WTC11 (cell line): ENCODE measurements at regions not wholly inside any gene's neighbourhood (a gene's known extent, or its start where the extent isn't known, plus 50 kb on each side); places are given as distances from the start of the nearest gene placed in this dataset.
A peak's percentile ranks its signal among the peaks of the same experiment; 100 is the strongest.
"Not testable (repeated sequence)": the region's sequence is repeated elsewhere in the genome, so short reads cannot be mapped to it uniquely, and the experiment has no call there.

Source experiments
- ATAC-seq: fragments of 200-7000 bp; cut with Tn5 transposase; 2 replicates; pipeline ENCODE4 v1.10.0; 2021; ENCODE audit warnings: mild to moderate bottlenecking, moderate library complexity
- CTCF ChIA-PET: fragments of 300-600 bp; sonication (Branson Sonifier 250); formaldehyde crosslinking; loops from one replicate; lab custom pipeline; 2021; ENCODE audit warnings: antibody characterized with exemption; lab: Charles Lee
- POLR2A ChIA-PET: fragments of 350-600 bp; sonication (Branson Sonifier 250); formaldehyde crosslinking; loops from one replicate; lab custom pipeline; 2021; ENCODE audit warnings: antibody characterized with exemption; lab: Charles Lee
- DNase-seq: peaks from one replicate; pipeline ENCODE4 v3.0.0; 2021; ENCODE audit warnings: low spot score
- H3K27ac Mint-ChIP-seq: 2 replicates; pipeline ENCODE4 v1.8.0; 2021; ENCODE audit warnings: mixed read lengths
- H3K27me3 Mint-ChIP-seq: 2 replicates; pipeline ENCODE4 v1.8.0; 2021; ENCODE audit warnings: low read depth, mild to moderate bottlenecking, moderate library complexity, mixed read lengths
- H3K36me3 Mint-ChIP-seq: 2 replicates; pipeline ENCODE4 v1.8.0; 2021; ENCODE audit warnings: mixed read lengths
- H3K4me1 Mint-ChIP-seq: 2 replicates; pipeline ENCODE4 v1.8.0; 2022; ENCODE audit warnings: mixed read lengths
- H3K4me3 Mint-ChIP-seq: 2 replicates; pipeline ENCODE4 v1.8.0; 2021; ENCODE audit warnings: mild to moderate bottlenecking, moderate library complexity, mixed read lengths
- H3K9me3 Mint-ChIP-seq: 2 replicates; pipeline ENCODE4 v1.8.0; 2021; ENCODE audit warnings: mixed read lengths
- CBFB ChIP-seq: sonication (generic); formaldehyde crosslinking; IDR thresholded peaks from 2 replicates; pipeline ENCODE4 v1.8.1; 2022; ENCODE audit warnings: mild to moderate bottlenecking, low read depth, missing genetic modification reagents
- CREB1 ChIP-seq: sonication (generic); formaldehyde crosslinking; IDR thresholded peaks from 2 replicates; pipeline ENCODE4 v1.8.0; 2023; ENCODE audit warnings: mild to moderate bottlenecking, missing genetic modification reagents
- IRF1 ChIP-seq: sonication (generic); formaldehyde crosslinking; IDR thresholded peaks from 2 replicates; pipeline ENCODE4 v1.8.0; 2023; ENCODE audit warnings: missing genetic modification reagents
- MXD4 ChIP-seq: fragments of 250-450 bp; sonication (Bioruptor Pico); IDR thresholded peaks from 2 replicates; pipeline ENCODE4 v1.8.0; 2021; ENCODE audit warnings: mild to moderate bottlenecking, moderate library complexity, borderline replicate concordance
- NFATC4 ChIP-seq: fragments of 250-450 bp; sonication (Bioruptor Pico); IDR thresholded peaks from 2 replicates; pipeline ENCODE4 v1.9.0; 2021; ENCODE audit warnings: mild to moderate bottlenecking
- NFYB ChIP-seq: sonication (generic); formaldehyde crosslinking; conservative IDR thresholded peaks from 2 replicates; pipeline ENCODE4 v1.8.0; 2022; ENCODE audit warnings: low read depth, missing genetic modification reagents
- NR3C1 ChIP-seq: sonication (generic); formaldehyde crosslinking; conservative IDR thresholded peaks from 2 replicates; pipeline ENCODE4 v1.8.1; 2023; ENCODE audit warnings: low read depth, mild to moderate bottlenecking, missing genetic modification reagents
- SP1 ChIP-seq: sonication (generic); formaldehyde crosslinking; conservative IDR thresholded peaks from 2 replicates; pipeline ENCODE4 v1.8.1; 2022; ENCODE audit warnings: missing genetic modification reagents
- TEAD1 ChIP-seq: sonication (generic); formaldehyde crosslinking; IDR thresholded peaks from 2 replicates; pipeline ENCODE4 v1.8.0; 2022; ENCODE audit warnings: mild to moderate bottlenecking, missing genetic modification reagents
- ZMAT4 ChIP-seq: fragments of 250-450 bp; sonication (Bioruptor Pico); IDR thresholded peaks from 2 replicates; pipeline ENCODE4 v1.9.0; 2021; ENCODE audit warnings: mild to moderate bottlenecking
- ZNF423 ChIP-seq: fragments of 250-450 bp; sonication (Bioruptor Pico); IDR thresholded peaks from 2 replicates; pipeline ENCODE4 v2.1.2; 2022; ENCODE audit warnings: mild to moderate bottlenecking, moderate library complexity
- TF ChIP-seq, protein P1 (sequence below): sonication (generic); formaldehyde crosslinking; IDR thresholded peaks from 2 replicates; pipeline ENCODE4 v1.8.1; 2023; ENCODE audit warnings: mild to moderate bottlenecking, missing genetic modification reagents, borderline replicate concordance
- TF ChIP-seq, protein P2 (sequence below): fragments of 200-600 bp; IDR thresholded peaks from 2 replicates; pipeline ENCODE4 v1.8.0; 2022; ENCODE audit warnings: antibody characterized with exemption
- TF ChIP-seq, protein P3 (sequence below): sonication (generic); formaldehyde crosslinking; IDR thresholded peaks from 2 replicates; pipeline ENCODE4 v1.8.1; 2023; ENCODE audit warnings: mild to moderate bottlenecking, missing genetic modification reagents

DNA sequence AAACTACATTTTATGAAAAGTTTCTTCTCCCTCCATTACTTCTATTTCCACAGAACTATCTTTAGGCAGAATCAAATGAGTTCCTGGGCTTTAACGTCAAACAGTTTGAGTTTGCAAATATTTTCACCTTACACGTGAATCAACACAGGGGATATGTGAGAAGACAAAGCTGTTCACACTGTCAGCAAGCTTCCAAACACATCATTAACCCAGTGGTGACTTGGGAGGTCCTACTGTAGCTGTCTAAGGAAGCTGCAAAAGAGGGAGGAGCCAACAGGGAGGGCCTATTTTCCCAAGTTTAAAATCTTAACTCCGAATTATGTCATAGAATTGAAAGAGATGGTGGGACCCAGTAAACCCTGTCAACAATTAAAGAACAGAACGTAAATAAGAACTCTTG, 337.8 kb upstream of the DNAJC19 start:
- ATAC-seq (peak; percentile 76), DNase-seq (no peak)
- Mint-ChIP-seq H3K27ac (no peak overlapping the region), H3K4me1 (peaks cover 20% of the 10 kb centered on the region), H3K36me3 (no peaks in the 10 kb centered on the region; the same call in 1 of the 2 replicates), H3K4me3 (no peak overlapping the region), H3K27me3 (no peaks in the 10 kb centered on the region), H3K9me3 (peaks cover 3% of the 10 kb centered on the region)
- ChIA-PET POLR2A (interaction anchor here (0.6 kb wide), 1 partner anchor 281 kb away, joined by 3 read pairs; no protein-coding TSS in a partner anchor), CTCF (interaction anchor here (0.8 to 2.4 kb wide), 16 partner anchors 10 to 1294 kb away, joined by 3 to 26 read pairs (median 4); no protein-coding TSS in a partner anchor)
- TF ChIP-seq TEAD1 (CRISPR knock-in tag) (no peak), MXD4 (CRISPR knock-in tag) (no peak), NFYB (CRISPR knock-in tag) (no peak), CREB1 (no peak)
- TF ChIP-seq, protein P1, sequence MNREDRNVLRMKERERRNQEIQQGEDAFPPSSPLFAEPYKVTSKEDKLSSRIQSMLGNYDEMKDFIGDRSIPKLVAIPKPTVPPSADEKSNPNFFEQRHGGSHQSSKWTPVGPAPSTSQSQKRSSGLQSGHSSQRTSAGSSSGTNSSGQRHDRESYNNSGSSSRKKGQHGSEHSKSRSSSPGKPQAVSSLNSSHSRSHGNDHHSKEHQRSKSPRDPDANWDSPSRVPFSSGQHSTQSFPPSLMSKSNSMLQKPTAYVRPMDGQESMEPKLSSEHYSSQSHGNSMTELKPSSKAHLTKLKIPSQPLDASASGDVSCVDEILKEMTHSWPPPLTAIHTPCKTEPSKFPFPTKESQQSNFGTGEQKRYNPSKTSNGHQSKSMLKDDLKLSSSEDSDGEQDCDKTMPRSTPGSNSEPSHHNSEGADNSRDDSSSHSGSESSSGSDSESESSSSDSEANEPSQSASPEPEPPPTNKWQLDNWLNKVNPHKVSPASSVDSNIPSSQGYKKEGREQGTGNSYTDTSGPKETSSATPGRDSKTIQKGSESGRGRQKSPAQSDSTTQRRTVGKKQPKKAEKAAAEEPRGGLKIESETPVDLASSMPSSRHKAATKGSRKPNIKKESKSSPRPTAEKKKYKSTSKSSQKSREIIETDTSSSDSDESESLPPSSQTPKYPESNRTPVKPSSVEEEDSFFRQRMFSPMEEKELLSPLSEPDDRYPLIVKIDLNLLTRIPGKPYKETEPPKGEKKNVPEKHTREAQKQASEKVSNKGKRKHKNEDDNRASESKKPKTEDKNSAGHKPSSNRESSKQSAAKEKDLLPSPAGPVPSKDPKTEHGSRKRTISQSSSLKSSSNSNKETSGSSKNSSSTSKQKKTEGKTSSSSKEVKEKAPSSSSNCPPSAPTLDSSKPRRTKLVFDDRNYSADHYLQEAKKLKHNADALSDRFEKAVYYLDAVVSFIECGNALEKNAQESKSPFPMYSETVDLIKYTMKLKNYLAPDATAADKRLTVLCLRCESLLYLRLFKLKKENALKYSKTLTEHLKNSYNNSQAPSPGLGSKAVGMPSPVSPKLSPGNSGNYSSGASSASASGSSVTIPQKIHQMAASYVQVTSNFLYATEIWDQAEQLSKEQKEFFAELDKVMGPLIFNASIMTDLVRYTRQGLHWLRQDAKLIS (CRISPR knock-in tag) = no peak

- H3K4me3 Mint-ChIP-seq = no peak overlapping the region
- peaks cover 20% of the 10 kb centered on the region for H3K4me1 Mint-ChIP-seq
- peaks cover 2% of the 10 kb centered on the region; the same call in 1 of the 2 replicates for H3K36me3 Mint-ChIP-seq
- peaks cover 9% of the 10 kb centered on the region for H3K9me3 Mint-ChIP-seq
- H3K27me3 Mint-ChIP-seq = no peaks in the 10 kb centered on the region
- CTCF ChIA-PET = interaction anchor here (0.8 to 2.4 kb wide), 17 partner anchors 9 to 1294 kb away, joined by 3 to 26 read pairs (median 3); no protein-coding TSS in a partner anchor
- ATAC-seq (peak; percentile 55; the same call in 1 of the 2 replicates), DNase-seq (no peak)
- no peak overlapping the region for H3K27ac Mint-ChIP-seq
- TF ChIP-seq, protein P2, sequence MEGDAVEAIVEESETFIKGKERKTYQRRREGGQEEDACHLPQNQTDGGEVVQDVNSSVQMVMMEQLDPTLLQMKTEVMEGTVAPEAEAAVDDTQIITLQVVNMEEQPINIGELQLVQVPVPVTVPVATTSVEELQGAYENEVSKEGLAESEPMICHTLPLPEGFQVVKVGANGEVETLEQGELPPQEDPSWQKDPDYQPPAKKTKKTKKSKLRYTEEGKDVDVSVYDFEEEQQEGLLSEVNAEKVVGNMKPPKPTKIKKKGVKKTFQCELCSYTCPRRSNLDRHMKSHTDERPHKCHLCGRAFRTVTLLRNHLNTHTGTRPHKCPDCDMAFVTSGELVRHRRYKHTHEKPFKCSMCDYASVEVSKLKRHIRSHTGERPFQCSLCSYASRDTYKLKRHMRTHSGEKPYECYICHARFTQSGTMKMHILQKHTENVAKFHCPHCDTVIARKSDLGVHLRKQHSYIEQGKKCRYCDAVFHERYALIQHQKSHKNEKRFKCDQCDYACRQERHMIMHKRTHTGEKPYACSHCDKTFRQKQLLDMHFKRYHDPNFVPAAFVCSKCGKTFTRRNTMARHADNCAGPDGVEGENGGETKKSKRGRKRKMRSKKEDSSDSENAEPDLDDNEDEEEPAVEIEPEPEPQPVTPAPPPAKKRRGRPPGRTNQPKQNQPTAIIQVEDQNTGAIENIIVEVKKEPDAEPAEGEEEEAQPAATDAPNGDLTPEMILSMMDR = peak; percentile 62
- TF ChIP-seq ZNF423 (CRISPR knock-in tag) = no peak
- TF ChIP-seq, all 79 proteins: peak for 1
- POLR2A ChIA-PET = no interaction called here
Measured at GRCh38 chr3:181326637-181327223, 337.2 kb upstream of the DNAJC19 start.

- H3K27ac Mint-ChIP-seq, H3K36me3 Mint-ChIP-seq, H3K27me3 Mint-ChIP-seq, ATAC-seq, POLR2A ChIA-PET, H3K4me3 Mint-ChIP-seq: not testable (repeated sequence)
- CTCF ChIA-PET = interaction anchor here (1.0 to 2.5 kb wide), 6 partner anchors 31 to 377 kb away, joined by 4 to 9 read pairs (median 6); no protein-coding TSS in a partner anchor
- peak; percentile 25 for DNase-seq
- Mint-ChIP-seq H3K9me3 (peaks cover 15% of the 10 kb centered on the region), H3K4me1 (peaks cover 20% of the 10 kb centered on the region)
Measured at GRCh38 chr3:181324516-181324915, 335.0 kb upstream of the DNAJC19 start.

DNA sequence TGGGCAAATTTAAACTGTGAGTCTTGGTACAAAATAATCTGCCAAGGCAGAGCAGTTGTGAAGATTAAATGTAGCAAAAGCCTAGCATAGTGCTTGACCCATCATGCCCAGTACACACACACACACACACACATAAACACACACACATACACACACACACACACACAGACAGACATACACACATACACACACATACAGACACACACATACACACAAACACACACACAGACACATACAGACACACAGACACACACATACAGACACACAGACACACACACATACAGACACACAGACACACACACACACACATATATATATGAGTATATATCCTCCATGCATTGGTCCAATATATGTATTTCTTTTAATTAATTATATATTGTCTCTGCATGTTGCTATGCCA, 328.8 kb upstream of the DNAJC19 start:
- ChIA-PET CTCF (interaction anchor here (2.5 kb wide), 2 partner anchors 8 to 382 kb away, joined by 8 to 12 read pairs; no protein-coding TSS in a partner anchor), POLR2A (no interaction called here)
- DNase-seq = no peak
- Mint-ChIP-seq H3K4me1 (peaks cover 4% of the 10 kb centered on the region), H3K4me3 (no peak overlapping the region), H3K27me3 (peaks cover 3% of the 10 kb centered on the region; the same call in 1 of the 2 replicates), H3K9me3 (peaks cover 19% of the 10 kb centered on the region), H3K36me3 (peaks cover 4% of the 10 kb centered on the region; the same call in 1 of the 2 replicates), H3K27ac (no peak overlapping the region)
- ATAC-seq = no peak
- TF ChIP-seq, protein P3, sequence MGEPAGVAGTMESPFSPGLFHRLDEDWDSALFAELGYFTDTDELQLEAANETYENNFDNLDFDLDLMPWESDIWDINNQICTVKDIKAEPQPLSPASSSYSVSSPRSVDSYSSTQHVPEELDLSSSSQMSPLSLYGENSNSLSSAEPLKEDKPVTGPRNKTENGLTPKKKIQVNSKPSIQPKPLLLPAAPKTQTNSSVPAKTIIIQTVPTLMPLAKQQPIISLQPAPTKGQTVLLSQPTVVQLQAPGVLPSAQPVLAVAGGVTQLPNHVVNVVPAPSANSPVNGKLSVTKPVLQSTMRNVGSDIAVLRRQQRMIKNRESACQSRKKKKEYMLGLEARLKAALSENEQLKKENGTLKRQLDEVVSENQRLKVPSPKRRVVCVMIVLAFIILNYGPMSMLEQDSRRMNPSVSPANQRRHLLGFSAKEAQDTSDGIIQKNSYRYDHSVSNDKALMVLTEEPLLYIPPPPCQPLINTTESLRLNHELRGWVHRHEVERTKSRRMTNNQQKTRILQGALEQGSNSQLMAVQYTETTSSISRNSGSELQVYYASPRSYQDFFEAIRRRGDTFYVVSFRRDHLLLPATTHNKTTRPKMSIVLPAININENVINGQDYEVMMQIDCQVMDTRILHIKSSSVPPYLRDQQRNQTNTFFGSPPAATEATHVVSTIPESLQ = no peak
- TF ChIP-seq, protein P1 (CRISPR knock-in tag) = no peak
- TF ChIP-seq ZMAT4 (CRISPR knock-in tag) (no peak), CREB1 (no peak), NFYB (CRISPR knock-in tag) (no peak), NFATC4 (CRISPR knock-in tag) (no peak), IRF1 (no peak), SP1 (CRISPR knock-in tag) (no peak), CBFB (CRISPR knock-in tag) (no peak), NR3C1 (CRISPR knock-in tag) (no peak)
